Esophagus muscularis mucosa (tissue), 3 donors: ENCODE measurements at regions not wholly inside any gene's neighbourhood (a gene's known extent, or its start where the extent isn't known, plus 50 kb on each side); places are given as distances from the start of the nearest gene placed in this dataset.

Source experiments
- CTCF ChIP-seq, 3 experiments: fragments of 200-600 bp in 2 of 3; fragments of 450-650 bp in 1 of 3; sonication (generic) in 2 of 3; IDR thresholded peaks; one replicate each; pipeline ENCODE4 v1.5.1; 2017 to 2019; ENCODE audit warnings: antibody characterized with exemption in 3 of 3, mild to moderate bottlenecking in 2 of 3, moderate library complexity in 1 of 3
- POLR2A ChIP-seq: fragments of 450-650 bp; IDR thresholded peaks from one replicate; pipeline ENCODE4 v1.6.1; 2017; ENCODE audit warnings: antibody characterized with exemption, moderate library complexity, mild to moderate bottlenecking, low read depth
- POLR2AphosphoS5 ChIP-seq, 2 donors: sonication (generic); formaldehyde crosslinking; IDR thresholded peaks; one replicate each; pipeline ENCODE4 v1.6.1; 2017; ENCODE audit warnings: antibody characterized with exemption in 2 of 2

- TF ChIP-seq CTCF (IDR thresholded peaks at IDR 0.05) (no peak), POLR2AphosphoS5 (IDR thresholded peaks at IDR 0.05) (no peak), POLR2A (no peak)
Observed at GRCh38 chr20:17137692-17138091, 89.1 kb upstream of the PCSK2 start.
